WTC11 (cell line): ENCODE measurements at regions not wholly inside any gene's neighbourhood (a gene's known extent, or its start where the extent isn't known, plus 50 kb on each side); places are given as distances from the start of the nearest gene placed in this dataset.

Source experiments
- FOXP1 ChIP-seq: sonication (generic); formaldehyde crosslinking; IDR thresholded peaks from 2 replicates; pipeline ENCODE4 v1.8.0; 2022; ENCODE audit warnings: missing genetic modification reagents, mild to moderate bottlenecking, moderate library complexity, borderline replicate concordance
- KAT7 ChIP-seq: sonication (generic); formaldehyde crosslinking; IDR thresholded peaks from 2 replicates; pipeline ENCODE4 v1.8.1; 2023; ENCODE audit warnings: missing genetic modification reagents, mild to moderate bottlenecking, borderline replicate concordance
- NFYB ChIP-seq: sonication (generic); formaldehyde crosslinking; conservative IDR thresholded peaks from 2 replicates; pipeline ENCODE4 v1.8.0; 2022; ENCODE audit warnings: low read depth, missing genetic modification reagents
- RELA ChIP-seq: sonication (generic); formaldehyde crosslinking; IDR thresholded peaks from 2 replicates; pipeline ENCODE4 v1.8.1; 2022; ENCODE audit warnings: missing genetic modification reagents, mild to moderate bottlenecking, borderline replicate concordance
- ZNF263 ChIP-seq: sonication (generic); formaldehyde crosslinking; IDR thresholded peaks from 2 replicates; pipeline ENCODE4 v1.8.1; 2022; ENCODE audit warnings: low read depth, mild to moderate bottlenecking, moderate library complexity, missing genetic modification reagents
- TF ChIP-seq, protein P1 (sequence below): fragments of 200-600 bp; IDR thresholded peaks from 2 replicates; pipeline ENCODE4 v1.8.0; 2022; ENCODE audit warnings: antibody characterized with exemption
- TF ChIP-seq, protein P2 (sequence below): sonication (generic); formaldehyde crosslinking; IDR thresholded peaks from 2 replicates; pipeline ENCODE4 v1.8.1; 2023; ENCODE audit warnings: mild to moderate bottlenecking, moderate library complexity, missing genetic modification reagents
- TF ChIP-seq, protein P3 (sequence below): sonication (generic); formaldehyde crosslinking; conservative IDR thresholded peaks from 2 replicates; pipeline ENCODE4 v1.8.1; 2023; ENCODE audit warnings: mild to moderate bottlenecking, low read depth, missing genetic modification reagents, moderate library complexity

DNA sequence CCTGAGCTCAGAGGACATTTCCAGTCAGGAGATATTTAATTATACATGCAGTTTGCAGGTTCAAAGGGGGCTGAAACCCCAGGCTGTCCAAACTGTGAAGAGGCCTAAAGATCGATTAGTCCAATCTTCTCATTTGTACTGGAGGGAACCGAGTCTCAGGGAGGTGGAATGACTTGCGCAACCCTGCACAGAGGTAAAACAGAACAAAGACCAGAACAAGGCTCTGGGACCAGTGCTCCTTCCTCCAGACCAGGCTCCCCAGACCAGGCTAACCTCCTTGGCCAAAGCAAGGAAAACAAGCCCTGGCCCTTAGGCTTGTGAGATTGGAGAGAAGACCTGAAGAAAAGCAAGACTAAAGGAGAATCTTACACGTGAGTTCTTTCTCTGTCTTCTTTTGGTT is 120.8 kb downstream of the ENC1 start:
- TF ChIP-seq, protein P1, sequence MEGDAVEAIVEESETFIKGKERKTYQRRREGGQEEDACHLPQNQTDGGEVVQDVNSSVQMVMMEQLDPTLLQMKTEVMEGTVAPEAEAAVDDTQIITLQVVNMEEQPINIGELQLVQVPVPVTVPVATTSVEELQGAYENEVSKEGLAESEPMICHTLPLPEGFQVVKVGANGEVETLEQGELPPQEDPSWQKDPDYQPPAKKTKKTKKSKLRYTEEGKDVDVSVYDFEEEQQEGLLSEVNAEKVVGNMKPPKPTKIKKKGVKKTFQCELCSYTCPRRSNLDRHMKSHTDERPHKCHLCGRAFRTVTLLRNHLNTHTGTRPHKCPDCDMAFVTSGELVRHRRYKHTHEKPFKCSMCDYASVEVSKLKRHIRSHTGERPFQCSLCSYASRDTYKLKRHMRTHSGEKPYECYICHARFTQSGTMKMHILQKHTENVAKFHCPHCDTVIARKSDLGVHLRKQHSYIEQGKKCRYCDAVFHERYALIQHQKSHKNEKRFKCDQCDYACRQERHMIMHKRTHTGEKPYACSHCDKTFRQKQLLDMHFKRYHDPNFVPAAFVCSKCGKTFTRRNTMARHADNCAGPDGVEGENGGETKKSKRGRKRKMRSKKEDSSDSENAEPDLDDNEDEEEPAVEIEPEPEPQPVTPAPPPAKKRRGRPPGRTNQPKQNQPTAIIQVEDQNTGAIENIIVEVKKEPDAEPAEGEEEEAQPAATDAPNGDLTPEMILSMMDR: no peak
- TF ChIP-seq KAT7 (no peak), RELA (CRISPR knock-in tag) (no peak), NFYB (no peak), FOXP1 (CRISPR knock-in tag) (no peak), ZNF263 (CRISPR knock-in tag) (no peak)
- TF ChIP-seq, protein P2, sequence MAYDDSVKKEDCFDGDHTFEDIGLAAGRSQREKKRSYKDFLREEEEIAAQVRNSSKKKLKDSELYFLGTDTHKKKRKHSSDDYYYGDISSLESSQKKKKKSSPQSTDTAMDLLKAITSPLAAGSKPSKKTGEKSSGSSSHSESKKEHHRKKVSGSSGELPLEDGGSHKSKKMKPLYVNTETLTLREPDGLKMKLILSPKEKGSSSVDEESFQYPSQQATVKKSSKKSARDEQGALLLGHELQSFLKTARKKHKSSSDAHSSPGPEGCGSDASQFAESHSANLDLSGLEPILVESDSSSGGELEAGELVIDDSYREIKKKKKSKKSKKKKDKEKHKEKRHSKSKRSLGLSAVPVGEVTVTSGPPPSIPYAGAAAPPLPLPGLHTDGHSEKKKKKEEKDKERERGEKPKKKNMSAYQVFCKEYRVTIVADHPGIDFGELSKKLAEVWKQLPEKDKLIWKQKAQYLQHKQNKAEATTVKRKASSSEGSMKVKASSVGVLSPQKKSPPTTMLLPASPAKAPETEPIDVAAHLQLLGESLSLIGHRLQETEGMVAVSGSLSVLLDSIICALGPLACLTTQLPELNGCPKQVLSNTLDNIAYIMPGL (CRISPR knock-in tag): no peak
- TF ChIP-seq, protein P3, sequence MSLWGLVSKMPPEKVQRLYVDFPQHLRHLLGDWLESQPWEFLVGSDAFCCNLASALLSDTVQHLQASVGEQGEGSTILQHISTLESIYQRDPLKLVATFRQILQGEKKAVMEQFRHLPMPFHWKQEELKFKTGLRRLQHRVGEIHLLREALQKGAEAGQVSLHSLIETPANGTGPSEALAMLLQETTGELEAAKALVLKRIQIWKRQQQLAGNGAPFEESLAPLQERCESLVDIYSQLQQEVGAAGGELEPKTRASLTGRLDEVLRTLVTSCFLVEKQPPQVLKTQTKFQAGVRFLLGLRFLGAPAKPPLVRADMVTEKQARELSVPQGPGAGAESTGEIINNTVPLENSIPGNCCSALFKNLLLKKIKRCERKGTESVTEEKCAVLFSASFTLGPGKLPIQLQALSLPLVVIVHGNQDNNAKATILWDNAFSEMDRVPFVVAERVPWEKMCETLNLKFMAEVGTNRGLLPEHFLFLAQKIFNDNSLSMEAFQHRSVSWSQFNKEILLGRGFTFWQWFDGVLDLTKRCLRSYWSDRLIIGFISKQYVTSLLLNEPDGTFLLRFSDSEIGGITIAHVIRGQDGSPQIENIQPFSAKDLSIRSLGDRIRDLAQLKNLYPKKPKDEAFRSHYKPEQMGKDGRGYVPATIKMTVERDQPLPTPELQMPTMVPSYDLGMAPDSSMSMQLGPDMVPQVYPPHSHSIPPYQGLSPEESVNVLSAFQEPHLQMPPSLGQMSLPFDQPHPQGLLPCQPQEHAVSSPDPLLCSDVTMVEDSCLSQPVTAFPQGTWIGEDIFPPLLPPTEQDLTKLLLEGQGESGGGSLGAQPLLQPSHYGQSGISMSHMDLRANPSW: no peak
